ENCODE measurements at regions not wholly inside any gene's neighbourhood (a gene's known extent, or its start where the extent isn't known, plus 50 kb on each side); places are given as distances from the start of the nearest gene placed in this dataset.

- no peak for TF ChIP-seq CTCF (conservative IDR thresholded peaks at IDR 0.05)
- TF ChIP-seq EZH2 (IDR thresholded peaks at IDR 0.05; ENCODE audit: low read depth): no peak
These were observed 70.7 kb upstream of the TAF1L start for GRCh38 chr9:32706004-32706724.

Measured in PC-9 (cell line).